Astrocyte (in vitro differentiated cells and primary cell): ENCODE measurements at regions not wholly inside any gene's neighbourhood (a gene's known extent, or its start where the extent isn't known, plus 50 kb on each side); places are given as distances from the start of the nearest gene placed in this dataset.

Experiments used
- DNase-seq: peaks from one replicate; pipeline ENCODE4 v3.0.0-alpha.2; 2010; ENCODE audit warnings: low read depth
- FAIRE-seq: peaks from 2 replicates; lab custom pipeline; 2011; peaks lifted over from hg19 to GRCh38; lab: Jason Lieb, UNC
- H2AFZ ChIP-seq: 2 replicates; pipeline ENCODE4 v1.6.0; 2012; ENCODE audit warnings: low read depth, low read length, inconsistent platforms
- H3K27ac ChIP-seq: 2 replicates; pipeline ENCODE4 v1.5.1; 2011; ENCODE audit warnings: low read depth, low read length, inconsistent platforms
- H3K27me3 ChIP-seq: 2 replicates; pipeline ENCODE4 v1.6.0; 2011; ENCODE audit warnings: low read length, inconsistent platforms; ENCODE audit not compliant: insufficient read depth
- H3K36me3 ChIP-seq: 2 replicates; pipeline ENCODE4 v1.5.1; 2011; ENCODE audit warnings: low read length, inconsistent platforms; ENCODE audit not compliant: insufficient read depth
- H3K4me1 ChIP-seq: 2 replicates; pipeline ENCODE4 v1.5.1; 2011; ENCODE audit warnings: low read length, inconsistent platforms; ENCODE audit not compliant: insufficient read depth
- H3K4me2 ChIP-seq: 2 replicates; pipeline ENCODE4 v1.6.0; 2012; ENCODE audit warnings: low read length, inconsistent platforms
- H3K4me3 ChIP-seq: 2 replicates; pipeline ENCODE4 v1.5.1; 2011; ENCODE audit warnings: low read depth, mild to moderate bottlenecking, low read length, inconsistent platforms; ENCODE audit not compliant: insufficient read depth
- H3K79me2 ChIP-seq: 2 replicates; pipeline ENCODE4 v1.6.0; 2012; ENCODE audit warnings: mild to moderate bottlenecking, low read length, inconsistent platforms; ENCODE audit not compliant: insufficient read depth
- H3K9ac ChIP-seq: 2 replicates; pipeline ENCODE4 v1.6.0; 2012; ENCODE audit warnings: mild to moderate bottlenecking, low read length, inconsistent platforms
- H3K9me3 ChIP-seq: 2 replicates; pipeline ENCODE4 v1.5.1; 2012; ENCODE audit warnings: low read depth, mild to moderate bottlenecking, low read length, inconsistent platforms; ENCODE audit not compliant: insufficient read depth
- H4K20me1 ChIP-seq: 2 replicates; pipeline ENCODE4 v1.6.0; 2012; ENCODE audit warnings: low read length, inconsistent platforms; ENCODE audit not compliant: insufficient read depth
- H3K27ac Mint-ChIP-seq: one replicate; pipeline ENCODE4 v1.8.0; 2021; ENCODE audit warnings: mild to moderate bottlenecking, mixed read lengths; ENCODE audit not compliant: unreplicated experiment
- H3K27me3 Mint-ChIP-seq: one replicate; pipeline ENCODE4 v1.8.0; 2021; ENCODE audit warnings: low read depth, mixed read lengths; ENCODE audit not compliant: unreplicated experiment
- H3K36me3 Mint-ChIP-seq: one replicate; pipeline ENCODE4 v1.8.0; 2021; ENCODE audit warnings: low read depth, mixed read lengths; ENCODE audit not compliant: unreplicated experiment
- H3K4me1 Mint-ChIP-seq: one replicate; pipeline ENCODE4 v1.8.0; 2021; ENCODE audit warnings: low read depth, mixed read lengths; ENCODE audit not compliant: unreplicated experiment
- H3K4me3 Mint-ChIP-seq: one replicate; pipeline ENCODE4 v1.8.0; 2021; ENCODE audit warnings: mild to moderate bottlenecking, moderate library complexity, mixed read lengths; ENCODE audit not compliant: unreplicated experiment
- H3K9me3 Mint-ChIP-seq: one replicate; pipeline ENCODE4 v1.8.0; 2021; ENCODE audit warnings: mild to moderate bottlenecking, mixed read lengths; ENCODE audit not compliant: unreplicated experiment
- CTCF ChIP-seq: IDR thresholded peaks from 2 replicates; pipeline ENCODE4 v1.5.1; 2011; ENCODE audit warnings: low read depth, mild to moderate bottlenecking, inconsistent platforms, low read length, moderate library complexity; ENCODE audit not compliant: insufficient read depth
- EZH2 ChIP-seq: IDR thresholded peaks from 2 replicates; pipeline ENCODE4 v1.6.1; 2012; ENCODE audit warnings: mild to moderate bottlenecking, low read length, inconsistent platforms; ENCODE audit not compliant: insufficient read depth

GRCh38 chr20:57027777-57028176 is 238.7 kb downstream of the BMP7 start:
- H3K9me3 Mint-ChIP-seq, result peaks cover 10% of the 10 kb centered on the region
- no peaks in the 10 kb centered on the region for H3K36me3 Mint-ChIP-seq
- Histone ChIP-seq H3K4me1 (peaks cover 26% of the 10 kb centered on the region), H3K27ac (no peak overlapping the region), H3K9me3 (peaks cover 7% of the 10 kb centered on the region), H3K4me2 (no peak overlapping the region), H3K36me3 (no peaks in the 10 kb centered on the region), H3K9ac (no peak overlapping the region), H3K27me3 (no peaks in the 10 kb centered on the region), H4K20me1 (no peaks in the 10 kb centered on the region), H2AFZ (no peak overlapping the region), H3K4me3 (no peak overlapping the region), H3K79me2 (no peaks in the 10 kb centered on the region)
- peaks cover 14% of the 10 kb centered on the region for H3K4me1 Mint-ChIP-seq
- H3K4me3 Mint-ChIP-seq, result peak overlapping the region; percentile 7
- no peak for DNase-seq
- H3K27ac Mint-ChIP-seq, result no peak overlapping the region
- H3K27me3 Mint-ChIP-seq, result peaks cover 23% of the 10 kb centered on the region
- no peak for TF ChIP-seq CTCF
- no peak for TF ChIP-seq EZH2
- no peak for FAIRE-seq

GRCh38 chr20:57030611-57031600 is 235.5 kb downstream of the BMP7 start:
- Mint-ChIP-seq H3K27me3 (peaks cover 20% of the 10 kb centered on the region), H3K4me1 (peaks cover 12% of the 10 kb centered on the region), H3K27ac (peak overlapping the region; percentile 62), H3K9me3 (peaks cover 14% of the 10 kb centered on the region), H3K4me3 (no peak overlapping the region), H3K36me3 (no peaks in the 10 kb centered on the region)
- peak overlapping the region; percentile 74 for H3K4me2 ChIP-seq
- H4K20me1 ChIP-seq, result no peaks in the 10 kb centered on the region
- no peak for TF ChIP-seq CTCF
- TF ChIP-seq EZH2, result no peak
- peak overlapping the region; percentile 89 for H3K27ac ChIP-seq
- H3K4me3 ChIP-seq, result peak overlapping the region; percentile 8
- FAIRE-seq (no peak), DNase-seq (peak; percentile 65)
- H3K9ac ChIP-seq, result peak overlapping the region; percentile 72
- no peaks in the 10 kb centered on the region for H3K79me2 ChIP-seq
- H3K27me3 ChIP-seq, result peaks cover 4% of the 10 kb centered on the region
- H3K9me3 ChIP-seq, result peaks cover 6% of the 10 kb centered on the region
- no peak overlapping the region for H2AFZ ChIP-seq
- H3K4me1 ChIP-seq, result peaks cover 24% of the 10 kb centered on the region
- H3K36me3 ChIP-seq, result no peaks in the 10 kb centered on the region

- H3K4me1 ChIP-seq, result peaks cover 23% of the 10 kb centered on the region
- peak overlapping the region; percentile 74 for H3K4me2 ChIP-seq
- Mint-ChIP-seq H3K36me3 (no peaks in the 10 kb centered on the region), H3K4me1 (peaks cover 12% of the 10 kb centered on the region), H3K4me3 (no peak overlapping the region), H3K9me3 (peaks cover 20% of the 10 kb centered on the region), H3K27ac (peak overlapping the region; percentile 62), H3K27me3 (peaks cover 29% of the 10 kb centered on the region)
- no peaks in the 10 kb centered on the region for H3K79me2 ChIP-seq
- H3K4me3 ChIP-seq, result no peak overlapping the region
- H3K9me3 ChIP-seq, result peaks cover 6% of the 10 kb centered on the region
- no peaks in the 10 kb centered on the region for H3K36me3 ChIP-seq
- FAIRE-seq (no peak), DNase-seq (no peak)
- peak overlapping the region; percentile 40 for H3K27ac ChIP-seq
- H3K9ac ChIP-seq, result peak overlapping the region; percentile 72
- TF ChIP-seq CTCF, result no peak
- no peak for TF ChIP-seq EZH2
- no peak overlapping the region for H2AFZ ChIP-seq
- H3K27me3 ChIP-seq, result peaks cover 4% of the 10 kb centered on the region
- H4K20me1 ChIP-seq, result no peaks in the 10 kb centered on the region
Measured at GRCh38 chr20:57031867-57032355, 234.5 kb downstream of the BMP7 start.
